COR-L47 (cell line): ENCODE measurements at regions not wholly inside any gene's neighbourhood (a gene's known extent, or its start where the extent isn't known, plus 50 kb on each side); places are given as distances from the start of the nearest gene placed in this dataset.

Experiments used
- DNase-seq: peaks from one replicate; lab custom pipeline; 2025; lab: John Stamatoyannopoulos, UW

GRCh38 chr12:58795825-58796224, 124.5 kb downstream of the LRIG3 start:
- no peak for DNase-seq

GRCh38 chr12:58801986-58802385, 118.3 kb downstream of the LRIG3 start:
- DNase-seq, result no peak

- DNase-seq, result no peak
Observed at GRCh38 chr12:58803908-58804307, 116.4 kb downstream of the LRIG3 start.

DNA sequence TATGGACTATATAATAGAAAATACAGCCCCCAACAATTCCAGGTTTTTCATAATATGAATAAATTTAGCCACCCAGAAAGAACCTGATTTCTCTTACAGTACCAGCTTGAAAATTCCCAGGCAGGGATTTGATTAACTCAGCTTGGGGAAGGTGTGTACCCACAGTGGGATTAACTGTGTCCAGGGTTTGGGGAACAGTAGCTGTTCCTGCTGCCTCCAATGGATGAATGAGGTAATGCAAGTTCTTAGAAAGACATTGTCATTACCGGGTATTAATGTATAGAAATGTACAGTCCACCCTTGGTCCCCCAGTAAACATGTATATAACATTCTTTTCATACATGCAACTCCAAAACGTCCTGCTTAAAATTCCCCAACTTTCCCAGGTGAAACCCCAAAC, 115.6 kb downstream of the LRIG3 start:
- no peak for DNase-seq

DNA sequence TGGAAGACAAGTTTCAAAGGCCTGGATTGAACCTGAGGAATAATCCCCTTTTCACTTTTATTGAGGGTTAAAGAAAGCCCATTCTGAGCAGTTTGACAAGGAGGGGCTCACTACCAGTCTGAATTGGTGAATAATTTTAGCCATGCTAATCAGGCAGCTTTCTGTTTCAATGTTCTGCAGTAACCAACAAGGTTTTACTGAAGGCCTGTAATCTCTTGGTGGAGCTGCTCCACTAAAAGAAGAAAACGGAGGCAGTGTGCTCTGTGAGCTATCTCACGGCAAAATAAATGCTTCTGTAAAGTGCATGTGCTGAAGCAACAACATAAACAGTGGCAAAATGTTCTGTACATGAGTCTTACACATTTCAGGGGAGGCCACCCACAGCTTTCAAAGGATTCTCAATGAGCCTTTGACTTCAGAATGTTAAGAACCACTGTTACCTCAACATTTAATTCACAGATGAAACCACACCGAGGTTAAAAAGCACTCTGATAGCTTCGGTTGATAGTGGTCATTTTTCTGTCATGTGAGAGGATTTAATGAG, 111.2 kb downstream of the LRIG3 start:
- no peak for DNase-seq

DNA sequence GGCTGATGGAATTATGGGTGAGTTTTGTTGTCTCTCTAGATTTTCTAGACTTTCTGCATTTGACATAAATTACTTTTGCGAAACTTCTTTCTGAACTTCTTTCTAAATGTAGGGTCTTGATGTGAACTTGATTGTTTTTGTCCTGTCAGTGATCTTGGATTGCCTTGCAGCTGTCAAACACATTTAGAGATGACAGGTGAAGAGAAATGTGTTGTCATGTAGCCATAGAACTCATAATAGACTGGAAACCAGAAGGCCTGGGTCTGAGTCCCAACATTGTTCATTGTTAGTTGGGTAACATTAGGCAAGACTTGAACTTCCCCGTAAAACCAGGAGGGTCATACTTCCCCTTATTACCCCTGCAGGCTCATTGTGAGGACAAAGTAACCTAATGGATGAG, 109.0 kb downstream of the LRIG3 start:
- no peak for DNase-seq

DNA sequence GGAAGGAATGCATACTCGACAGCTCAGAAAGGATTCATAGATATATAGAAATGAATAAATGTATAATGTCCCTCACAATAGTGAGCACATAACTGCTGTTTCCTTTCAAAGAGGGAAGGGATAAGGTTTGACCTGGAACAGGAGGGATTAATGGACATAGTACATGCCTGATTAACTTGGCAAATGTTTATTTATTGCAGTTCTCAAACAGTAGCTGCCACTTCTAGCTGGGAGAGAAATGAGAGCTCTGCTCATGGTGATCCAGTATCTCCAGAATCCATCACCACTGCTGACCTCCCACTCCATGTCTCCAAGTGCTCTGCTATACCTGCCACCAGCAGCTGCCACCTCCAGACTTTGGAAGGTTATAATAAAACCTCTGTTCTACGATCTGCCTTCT, 108.1 kb downstream of the LRIG3 start:
- DNase-seq, result no peak

GRCh38 chr12:58814036-58814435, 106.3 kb downstream of the LRIG3 start:
- DNase-seq, result no peak

GRCh38 chr12:58815235-58815634, 105.1 kb downstream of the LRIG3 start:
- DNase-seq, result no peak

DNA sequence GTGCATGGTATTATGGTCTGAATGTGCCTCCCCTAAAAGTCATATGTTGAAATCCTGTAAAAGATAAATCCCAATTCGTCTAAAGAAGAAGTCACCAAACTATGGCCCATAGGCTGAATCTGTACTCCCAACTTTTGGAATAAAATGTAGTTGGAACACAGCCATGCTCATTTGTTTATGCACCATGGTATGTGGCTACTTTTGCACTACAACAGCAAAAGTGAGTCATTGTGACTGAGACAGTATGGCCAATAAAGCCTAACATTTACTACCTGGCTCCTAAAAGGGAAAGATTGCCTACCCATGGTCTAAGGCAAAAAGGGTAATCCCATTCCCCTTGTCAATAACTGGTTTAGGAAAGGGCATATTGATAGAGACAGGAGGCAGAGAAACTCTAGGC, 101.8 kb downstream of the LRIG3 start:
- no peak for DNase-seq

GRCh38 chr12:58819345-58819744, 101.0 kb downstream of the LRIG3 start:
- no peak for DNase-seq

DNA sequence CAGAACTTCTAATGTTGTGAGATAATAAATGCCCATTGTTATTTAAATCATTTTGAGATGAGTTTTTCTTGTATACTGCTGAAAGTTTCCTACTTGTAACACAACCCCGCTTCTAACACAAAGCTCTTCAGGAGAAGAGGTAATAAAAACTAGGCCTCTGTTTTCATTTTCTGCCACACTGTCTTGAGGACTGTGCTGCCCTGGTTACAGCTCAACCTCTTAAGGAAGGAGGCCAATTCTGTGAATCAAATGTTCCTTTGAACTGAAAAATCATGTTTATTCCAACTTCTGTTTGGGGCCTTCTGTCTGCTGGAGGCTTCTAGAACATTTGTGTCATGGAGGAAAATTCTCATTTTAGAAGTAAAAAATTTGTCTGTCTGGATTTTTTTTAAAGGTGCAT, 100.3 kb downstream of the LRIG3 start:
- DNase-seq, result no peak
